ENCODE measurements at regions not wholly inside any gene's neighbourhood (a gene's known extent, or its start where the extent isn't known, plus 50 kb on each side); places are given as distances from the start of the nearest gene placed in this dataset.

GRCh38 chr16:73713778-73714495 lies 582.7 kb upstream of the PSMD7 start:
- TF ChIP-seq CTCF (conservative IDR thresholded peaks at IDR 0.05 in 1 of 2, IDR thresholded peaks at IDR 0.05 in 1 of 2; ENCODE audit: extremely low read depth in 1 of 2, insufficient read depth in 1 of 2, low read depth in 1 of 2, low read length in 2 of 2), result peak; percentile 38 to 68
- no peak for TF ChIP-seq EZH2 (IDR thresholded peaks at IDR 0.05; ENCODE audit: borderline replicate concordance, low read length)

Data from mammary epithelial cell (primary cell).